Astrocyte of the hippocampus (primary cell): ENCODE measurements at regions not wholly inside any gene's neighbourhood (a gene's known extent, or its start where the extent isn't known, plus 50 kb on each side); places are given as distances from the start of the nearest gene placed in this dataset.
A peak's percentile ranks its signal among the peaks of the same experiment; 100 is the strongest.

Experiments used
- DNase-seq: peaks from one replicate; pipeline ENCODE4 v3.0.0; 2011; ENCODE audit warnings: low read depth, low spot score

DNA sequence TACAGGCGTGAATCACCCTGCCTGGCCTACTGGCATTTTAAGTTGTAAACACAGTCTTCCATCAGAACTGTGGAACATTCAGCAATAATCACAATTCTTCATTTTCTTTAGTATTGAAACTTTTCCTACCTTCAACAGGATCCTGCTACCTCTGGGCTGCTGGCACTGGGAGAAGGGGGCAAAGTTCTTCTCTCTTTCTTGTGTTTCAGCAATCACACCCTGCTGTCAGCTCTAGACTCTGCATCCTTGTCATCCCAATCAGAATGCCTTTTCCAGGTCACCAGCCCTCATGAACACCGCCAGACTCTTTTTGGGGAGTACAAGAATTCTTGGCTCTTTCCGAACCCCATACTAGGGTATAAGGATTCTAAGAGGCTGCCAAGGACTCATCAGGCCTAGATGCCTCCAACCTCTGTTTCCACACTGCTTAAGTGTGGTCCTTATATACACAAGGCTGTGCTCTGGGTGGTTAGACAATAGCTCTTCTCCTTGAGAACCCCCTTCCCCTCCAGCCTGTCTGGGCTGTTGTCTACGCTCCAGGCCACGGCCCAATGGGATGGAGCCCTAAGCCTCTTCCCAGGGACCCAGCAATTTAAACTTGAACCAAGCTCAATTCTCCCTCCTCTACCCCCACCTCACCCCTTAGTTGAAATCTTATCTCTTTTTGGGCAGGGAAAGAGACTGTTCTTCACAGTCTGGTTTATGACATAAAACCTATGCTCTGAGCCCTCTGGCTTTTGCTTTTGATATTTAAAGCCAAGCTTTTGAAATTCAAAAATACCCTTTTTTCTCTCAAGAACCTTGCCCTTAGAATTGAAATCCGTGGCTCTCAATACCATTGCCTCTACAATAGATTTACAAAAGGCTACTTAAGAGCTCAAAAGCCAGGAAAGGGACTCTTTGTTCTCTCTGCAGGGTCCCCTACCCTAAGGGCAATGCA lies 327.4 kb downstream of the BUD13 start:
- no peak for DNase-seq

DNA sequence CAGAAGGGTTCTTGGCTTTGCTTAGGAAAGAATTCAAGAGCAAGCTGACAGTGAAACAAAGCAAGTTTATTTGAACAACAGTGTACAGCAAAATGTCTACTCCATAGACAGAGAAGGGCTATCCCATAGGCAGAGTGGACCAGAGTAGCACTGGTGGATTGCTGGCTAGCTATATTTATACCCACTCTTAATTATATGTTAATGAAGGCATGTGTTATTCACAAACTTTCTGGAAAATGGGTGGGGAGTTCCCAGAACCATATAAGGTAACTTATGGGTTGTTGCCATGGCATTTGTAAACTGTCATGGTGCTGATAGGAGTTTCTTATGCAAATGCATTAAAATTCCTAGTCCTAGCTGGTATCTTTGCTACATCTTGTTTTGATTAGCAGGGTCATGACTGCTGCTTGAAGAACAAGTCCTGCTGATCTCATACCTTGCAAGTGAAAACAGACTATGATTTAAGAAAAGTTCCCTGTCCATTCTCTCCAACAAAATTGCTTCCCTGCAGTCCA lies 330.5 kb downstream of the BUD13 start:
- no peak for DNase-seq

DNA sequence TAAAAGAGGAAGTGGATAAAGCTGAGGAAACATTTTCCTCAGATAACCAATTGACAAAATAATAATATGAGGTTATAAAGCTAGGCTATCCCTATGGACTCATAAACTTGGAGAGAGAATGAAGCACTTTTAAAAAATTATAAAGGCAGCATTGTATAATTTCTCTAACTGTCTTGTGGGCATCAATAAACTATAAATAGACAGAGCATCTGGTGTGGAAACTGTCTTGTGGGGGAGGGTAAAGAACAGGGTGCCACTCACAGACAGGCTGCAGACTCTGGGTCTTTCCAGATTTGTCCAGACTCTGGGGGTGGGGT lies 333.5 kb downstream of the BUD13 start:
- DNase-seq = no peak

DNA sequence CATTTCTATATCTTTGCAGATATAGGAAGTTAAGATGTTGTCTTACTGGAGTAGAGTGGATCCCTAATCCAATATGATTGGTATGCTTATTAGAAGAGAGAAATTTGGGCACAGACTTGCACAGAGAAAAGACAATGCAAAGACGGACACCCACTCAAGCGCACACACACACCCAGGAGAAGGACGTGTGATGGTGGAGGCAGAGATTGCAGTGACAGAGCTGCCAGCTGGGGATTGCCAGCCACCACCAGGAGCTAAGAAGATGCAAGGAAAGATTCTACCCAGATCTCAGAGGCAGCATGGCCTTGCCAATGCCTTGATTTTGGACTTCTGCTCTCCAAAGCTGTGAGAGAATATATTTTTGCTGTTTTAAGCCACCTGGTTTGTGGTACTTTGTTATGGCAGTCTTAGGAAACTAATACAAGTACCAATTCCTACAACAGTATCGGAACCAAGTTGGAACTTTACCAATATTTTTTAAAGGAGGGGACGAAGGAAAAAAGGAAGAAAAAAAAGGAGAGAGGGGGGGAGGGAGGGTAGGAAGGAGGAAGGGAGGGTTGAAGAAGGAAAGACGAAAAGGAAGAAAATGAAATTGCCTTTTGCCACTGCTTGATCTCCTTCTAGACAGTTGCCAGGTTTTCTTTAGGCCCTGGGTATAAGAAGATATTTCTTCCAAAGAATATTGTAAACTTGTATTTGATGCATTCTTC lies 334.0 kb downstream of the BUD13 start:
- DNase-seq = no peak

DNA sequence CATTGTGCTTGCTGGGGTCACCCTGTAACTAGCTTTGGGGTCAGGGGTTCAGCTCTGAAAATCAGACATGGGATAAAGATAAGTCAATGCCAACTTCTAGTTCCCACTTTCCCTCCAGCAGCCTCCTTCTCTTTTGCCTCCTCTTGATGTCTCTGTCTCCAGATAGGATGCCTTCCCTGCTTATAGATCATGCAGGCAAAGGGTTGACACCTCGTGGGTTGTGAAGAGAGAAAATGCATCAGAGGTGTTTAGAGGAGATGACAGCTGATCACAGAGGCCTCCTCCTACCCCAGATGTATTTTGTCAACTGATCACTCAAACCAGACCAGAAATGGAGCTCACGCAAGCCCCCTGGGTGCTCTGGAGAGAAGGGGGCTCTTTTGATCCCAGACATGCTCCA lies 337.8 kb downstream of the BUD13 start:
- no peak for DNase-seq

DNA sequence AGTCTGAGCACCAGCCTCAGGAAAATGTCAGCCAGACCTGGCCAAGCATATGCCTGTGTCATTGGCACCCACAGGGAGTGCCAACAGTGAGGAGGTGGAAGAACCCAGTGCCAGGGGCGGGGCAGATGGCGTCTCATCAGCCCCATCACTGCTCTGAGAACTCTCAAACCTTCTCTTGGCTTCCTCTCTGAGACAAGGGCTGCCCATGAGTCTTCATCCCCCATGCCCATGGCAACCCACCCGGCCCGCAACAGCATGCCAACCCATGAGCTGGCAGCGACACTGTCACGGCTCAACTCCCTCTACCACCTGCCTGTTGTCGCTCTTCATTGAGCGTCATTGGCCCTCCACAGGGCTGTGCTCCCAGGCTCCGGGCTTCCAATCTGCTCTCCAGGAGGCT lies 340.5 kb downstream of the BUD13 start:
- no peak for DNase-seq

DNA sequence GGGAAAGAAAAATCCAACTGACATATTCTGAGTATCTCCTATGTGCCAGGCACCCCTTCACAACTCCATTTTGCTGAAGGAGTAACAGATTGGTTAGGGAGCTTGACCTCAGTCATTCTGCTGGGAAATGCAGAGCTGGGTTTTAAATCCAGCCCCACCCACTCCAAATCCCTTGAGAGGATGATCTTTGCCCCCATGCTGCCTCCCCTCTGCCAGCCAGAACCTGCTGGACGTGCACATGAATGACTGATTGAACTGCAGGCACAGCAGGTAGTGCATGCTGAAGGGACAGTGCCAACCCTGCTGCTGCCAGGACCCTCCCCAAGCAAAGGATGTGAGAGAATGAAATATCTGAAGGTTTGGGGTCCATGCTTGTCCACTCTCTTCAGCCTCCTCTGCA lies 340.9 kb downstream of the BUD13 start:
- no peak for DNase-seq

DNA sequence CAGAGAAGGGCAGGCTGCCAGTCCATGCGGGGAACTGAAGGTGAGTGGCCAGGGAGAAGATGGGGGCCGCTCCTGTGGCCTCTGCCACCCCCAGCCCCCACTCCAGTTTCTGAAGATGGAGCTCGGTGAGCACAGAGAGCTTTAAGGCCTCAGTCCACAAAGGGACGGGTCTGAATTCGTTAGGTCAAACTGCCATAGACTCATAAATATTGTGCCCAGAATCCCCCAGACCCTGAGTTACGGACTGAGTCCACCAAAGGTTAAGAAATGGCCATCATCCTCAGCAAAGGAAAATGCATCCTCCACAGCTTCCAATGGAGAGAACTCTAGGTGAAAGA lies 344.2 kb downstream of the BUD13 start:
- no peak for DNase-seq

DNA sequence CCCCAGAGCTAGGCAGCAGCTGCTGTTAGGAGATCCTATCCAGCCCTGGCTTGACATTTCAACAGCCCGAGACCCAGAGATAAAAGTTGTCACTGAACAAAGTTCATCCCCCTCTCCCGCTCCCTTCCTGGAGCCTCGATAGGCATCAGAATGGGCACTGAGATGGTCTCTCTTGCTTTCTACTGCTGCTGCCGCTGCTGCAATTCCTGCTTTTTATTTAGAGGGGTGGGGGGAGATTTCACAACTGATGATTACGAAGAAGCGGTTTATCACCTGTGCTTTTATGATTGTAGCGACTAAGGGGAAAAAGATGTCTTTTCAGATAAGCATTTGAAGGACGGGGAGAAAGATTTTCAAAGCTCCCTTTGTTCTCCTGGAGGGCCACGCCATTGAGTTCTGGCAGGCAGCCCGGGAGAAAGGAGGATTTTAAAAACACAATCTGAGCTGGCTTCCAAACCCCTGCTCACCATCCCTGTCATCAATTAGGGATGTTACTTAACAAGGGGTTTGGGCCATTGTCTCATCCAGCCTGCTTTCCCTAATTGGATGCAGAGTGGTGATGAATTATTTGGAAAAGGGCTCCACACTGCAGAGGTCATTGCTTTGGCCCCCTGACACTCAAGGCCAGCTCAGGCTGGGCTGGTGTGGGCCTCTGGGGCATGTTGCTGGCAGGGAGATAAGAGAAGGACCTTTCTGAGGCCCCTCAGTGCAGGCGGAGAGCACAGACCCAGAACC lies 344.7 kb downstream of the BUD13 start:
- peak; percentile 28 for DNase-seq

DNA sequence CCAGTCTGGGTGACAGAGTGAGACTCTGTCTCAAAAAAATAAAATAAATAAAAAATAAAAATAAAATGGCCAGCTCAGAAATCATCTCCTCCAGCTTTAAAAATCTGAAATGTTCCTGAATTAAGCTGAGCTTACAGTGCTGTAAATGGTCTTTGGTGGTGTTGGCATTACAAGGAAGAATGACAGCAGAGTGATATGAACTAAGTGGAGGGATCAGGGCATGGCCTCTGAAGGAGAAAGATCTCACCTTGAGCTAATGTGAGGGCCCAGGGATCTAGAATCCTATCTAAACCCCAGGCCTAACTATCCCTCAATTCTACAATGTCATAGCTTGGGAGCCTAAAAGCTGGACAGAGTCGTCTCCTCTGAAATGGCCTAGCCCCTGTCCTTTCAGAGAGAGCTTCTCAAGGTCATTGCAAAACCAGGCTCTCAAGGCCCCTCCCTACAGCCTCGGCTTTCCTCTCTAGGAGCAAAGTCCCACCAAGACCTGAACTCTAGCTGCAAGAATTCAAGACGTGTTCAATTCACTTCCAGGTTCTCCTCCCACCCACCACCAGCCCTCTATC lies 345.4 kb downstream of the BUD13 start:
- no peak for DNase-seq

DNA sequence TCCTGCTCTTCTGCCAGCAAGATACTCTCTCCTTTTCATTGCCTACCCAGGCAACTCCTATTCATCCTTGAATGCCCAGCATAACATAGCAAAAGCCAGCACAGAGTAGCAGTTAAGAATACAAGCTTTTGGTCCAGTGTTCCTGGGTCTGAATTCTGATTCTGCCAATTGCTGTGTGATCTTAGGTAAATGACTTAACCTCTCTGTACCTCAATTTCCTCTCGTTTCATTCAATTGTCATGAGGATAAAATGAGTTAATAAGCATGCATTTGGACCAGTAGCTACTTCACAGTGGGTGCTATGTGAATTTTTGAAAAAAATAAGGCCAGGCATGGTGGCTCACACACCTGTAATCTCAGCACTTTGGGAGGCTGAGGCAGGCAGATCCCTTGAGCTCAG lies 346.0 kb downstream of the BUD13 start:
- DNase-seq = no peak

DNA sequence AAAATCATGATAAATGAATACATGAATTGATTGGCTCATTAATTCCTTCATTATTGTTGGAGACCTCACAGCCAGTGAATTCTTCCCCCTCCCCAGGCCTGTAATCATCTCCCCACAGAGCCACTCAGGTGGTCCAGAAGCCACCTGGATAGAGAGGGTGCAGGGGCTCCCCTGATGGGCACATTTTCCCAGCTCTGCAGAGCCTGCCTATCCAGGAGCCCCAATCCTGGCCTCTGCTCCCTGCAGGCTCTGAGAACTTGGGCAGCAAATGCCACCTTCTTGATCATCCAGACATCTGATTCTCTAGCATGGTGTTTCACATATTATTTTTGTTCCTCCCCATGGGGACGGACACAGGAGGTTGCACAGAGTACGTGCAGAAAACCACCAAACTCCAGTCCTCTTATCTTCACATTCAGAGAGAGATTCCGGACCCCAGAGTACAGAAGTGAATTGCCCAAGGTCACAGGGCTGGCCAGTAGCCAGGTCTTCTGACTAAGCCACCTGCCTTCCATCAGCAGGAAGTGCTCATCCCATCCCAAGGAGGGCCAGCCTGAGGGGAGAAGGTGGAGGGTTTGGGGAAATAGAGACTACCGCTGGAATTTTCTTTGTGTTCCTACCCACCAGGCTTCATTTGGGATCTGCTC lies 348.0 kb downstream of the BUD13 start:
- DNase-seq = no peak

DNA sequence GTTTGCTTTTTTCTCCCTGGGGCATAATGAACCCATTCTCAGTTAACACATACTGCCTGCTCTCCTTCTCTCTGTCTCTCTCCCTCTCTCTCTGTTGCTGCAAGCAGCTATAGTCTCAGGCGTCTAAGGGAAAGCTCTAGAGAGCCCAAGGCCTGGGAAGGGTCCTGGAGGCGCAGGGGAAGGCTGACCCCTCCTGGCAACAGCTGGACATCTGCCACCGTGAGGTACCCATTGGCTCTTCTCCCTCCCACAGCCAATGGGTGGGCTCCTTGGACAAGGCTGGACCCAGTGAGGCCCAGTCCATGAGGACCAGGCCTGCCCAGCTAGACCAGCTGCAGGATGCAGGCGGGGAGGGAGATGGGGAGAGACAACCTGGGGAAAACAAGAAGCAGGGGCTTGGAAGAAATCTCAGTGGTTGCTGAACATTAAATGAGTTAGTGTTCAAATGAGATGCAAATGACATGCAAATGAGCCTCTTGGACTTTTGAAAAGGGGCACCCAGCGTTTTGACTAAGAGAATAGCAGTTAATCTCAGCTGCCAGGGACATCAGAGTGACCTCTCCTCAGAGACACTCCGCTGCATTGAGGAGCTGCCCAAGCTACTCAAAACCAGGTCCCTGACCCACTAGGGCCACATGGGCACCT lies 349.7 kb downstream of the BUD13 start:
- no peak for DNase-seq

DNA sequence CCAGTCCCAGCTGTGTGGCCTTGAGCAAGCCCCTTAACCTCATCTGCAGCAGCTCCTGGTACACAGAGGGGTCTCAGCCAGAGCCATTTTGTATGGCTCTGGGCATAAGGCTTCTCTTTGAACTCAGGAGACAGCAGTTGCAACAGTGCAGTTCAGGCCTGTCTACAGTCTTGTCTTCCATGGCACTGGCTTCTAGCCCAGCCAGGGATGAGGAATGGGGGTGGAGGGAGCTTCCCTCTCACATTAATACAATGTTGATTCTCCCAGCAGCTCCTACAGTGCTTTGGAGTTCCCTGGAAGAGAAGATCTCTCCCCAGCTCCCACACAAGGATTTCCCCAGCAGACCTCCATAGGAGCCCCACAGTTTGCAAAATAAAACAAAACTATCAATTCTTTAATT lies 350.2 kb downstream of the BUD13 start:
- DNase-seq = no peak

DNA sequence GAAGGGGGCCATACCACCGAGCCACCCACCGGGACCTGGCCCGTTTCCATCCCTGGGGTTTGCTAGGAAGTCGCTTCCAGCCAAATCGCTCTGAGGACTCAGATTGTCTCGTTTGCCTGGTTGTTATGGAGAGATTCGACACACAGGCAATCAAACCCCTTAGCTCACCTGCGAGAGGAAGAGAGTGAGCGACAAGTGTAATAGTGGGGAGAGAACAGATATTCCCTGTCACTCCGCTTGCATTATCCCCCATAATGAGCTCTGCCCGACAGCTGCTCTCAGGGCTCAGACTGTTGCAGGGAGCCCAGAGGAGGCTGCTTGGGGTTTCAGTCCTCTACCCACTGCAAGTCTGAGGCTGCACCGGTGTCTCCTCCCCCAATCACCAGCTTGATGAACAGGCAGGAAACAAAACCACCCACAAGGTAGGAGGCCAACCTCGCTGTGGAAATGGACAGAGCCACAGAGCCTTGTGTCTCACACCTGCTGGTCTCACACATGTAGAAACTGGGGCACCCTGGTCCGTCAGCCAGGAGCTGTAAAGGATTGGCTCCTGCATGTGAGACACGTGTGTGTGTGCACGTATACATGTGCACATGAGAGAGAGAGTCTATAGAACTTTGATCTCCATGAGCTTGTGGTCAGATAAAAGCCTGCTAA lies 351.1 kb downstream of the BUD13 start:
- no peak for DNase-seq

DNA sequence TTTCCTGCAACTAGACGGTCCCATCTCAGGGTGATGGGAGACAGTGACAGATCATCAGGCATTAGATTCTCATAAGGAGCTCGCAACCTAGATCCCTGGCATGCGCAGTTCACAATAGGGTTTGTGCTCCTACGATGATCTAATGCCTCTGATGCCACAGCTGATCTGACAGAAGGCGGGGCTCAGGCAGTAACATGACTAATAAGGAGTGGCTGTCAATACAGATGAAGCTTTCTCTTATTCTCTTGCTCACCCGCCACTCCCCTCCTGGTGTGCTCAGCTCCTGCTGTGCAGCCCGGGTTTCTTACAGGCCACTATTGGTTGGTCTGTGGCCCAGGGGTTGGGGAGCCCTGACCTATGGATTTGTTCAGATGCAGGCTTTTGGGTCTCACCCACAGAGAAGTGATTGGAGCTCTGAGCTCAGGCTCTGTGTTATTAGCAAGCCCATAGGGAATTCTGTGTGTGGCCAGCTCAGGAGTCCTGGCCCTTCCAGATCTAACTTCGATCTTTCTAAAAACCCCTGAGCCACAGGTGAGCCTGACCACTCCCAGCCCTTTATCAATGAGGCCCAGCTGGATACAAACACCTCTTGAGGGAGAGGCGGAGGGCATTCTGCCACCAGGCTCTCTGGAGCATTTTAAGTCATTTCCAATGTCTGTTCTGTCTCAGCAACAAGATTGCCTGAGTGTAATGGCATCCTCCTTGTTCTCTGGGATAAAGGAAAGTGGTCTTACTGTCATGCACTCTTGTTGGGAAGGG lies 351.8 kb downstream of the BUD13 start:
- peak; percentile 32 for DNase-seq

DNA sequence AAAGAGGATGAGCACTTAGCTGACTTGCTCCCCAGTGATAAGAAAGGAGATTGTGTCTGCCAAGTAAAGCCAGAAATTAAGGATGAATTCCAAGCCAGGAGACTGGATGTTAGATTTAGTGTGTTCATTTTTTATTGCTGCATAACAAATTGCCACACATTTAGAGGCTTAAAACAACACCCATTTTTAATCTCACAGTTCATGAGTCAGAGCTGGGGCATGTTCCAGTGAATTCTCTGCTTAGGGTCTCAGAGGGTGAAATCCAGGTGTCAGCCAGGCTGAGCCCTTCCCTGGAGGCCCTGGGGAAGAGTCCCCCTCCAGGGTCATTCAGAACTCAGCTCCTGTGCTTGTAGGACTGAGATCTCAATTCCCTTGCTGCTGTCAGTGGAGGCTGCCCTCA lies 352.8 kb downstream of the BUD13 start:
- DNase-seq = peak; percentile 27

DNA sequence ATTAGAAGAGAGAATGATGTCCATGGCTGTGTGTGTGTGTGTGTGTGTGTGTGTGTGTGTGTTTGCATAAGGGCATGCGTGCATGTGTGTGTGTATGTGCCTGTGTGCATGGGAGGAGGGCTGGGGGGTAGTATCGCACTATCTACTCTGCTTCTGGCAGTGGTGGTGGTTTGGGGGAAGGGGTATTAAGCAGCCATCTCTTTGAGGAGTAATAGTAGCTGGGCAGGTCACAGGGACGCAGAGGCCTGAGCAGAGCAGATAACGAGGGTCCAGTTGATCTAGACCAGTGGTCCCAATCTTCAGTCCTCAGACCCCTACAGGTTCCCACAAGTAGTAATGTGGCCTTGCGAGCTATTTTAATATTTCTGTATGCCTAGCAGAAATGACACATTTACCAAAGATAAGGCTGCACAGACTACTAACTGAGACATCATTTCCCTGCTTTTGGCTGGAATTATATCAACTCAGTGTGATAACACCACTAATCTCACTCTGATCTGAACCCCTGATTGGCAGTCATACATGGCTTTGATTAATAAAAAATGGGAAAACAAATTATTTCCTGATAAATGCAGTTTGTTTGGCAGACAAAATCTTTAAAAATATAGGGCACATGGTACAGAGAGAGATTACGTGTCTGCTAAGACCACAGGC lies 354.3 kb downstream of the BUD13 start:
- DNase-seq = no peak

DNA sequence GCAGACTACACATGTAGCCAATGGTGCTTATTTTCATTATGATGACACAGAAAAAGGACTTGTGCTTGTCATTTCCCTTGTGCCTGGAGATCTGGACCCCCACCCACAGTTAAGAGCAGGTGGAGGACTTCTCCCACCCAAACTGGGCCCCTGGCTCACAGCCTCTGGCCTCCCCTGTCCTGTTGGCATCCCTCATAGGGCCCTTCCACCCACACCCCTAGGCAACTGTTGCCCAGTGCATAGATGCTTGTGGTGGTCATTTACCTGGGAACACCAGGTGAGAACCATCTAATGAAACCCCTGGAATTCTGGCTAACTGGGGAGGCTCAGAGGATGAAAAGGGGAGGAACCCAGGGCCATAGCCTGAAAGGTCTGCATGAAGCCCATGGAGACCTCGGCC lies 355.9 kb downstream of the BUD13 start:
- DNase-seq = no peak
